ENCODE measurements at regions not wholly inside any gene's neighbourhood (a gene's known extent, or its start where the extent isn't known, plus 50 kb on each side); places are given as distances from the start of the nearest gene placed in this dataset.

DNA sequence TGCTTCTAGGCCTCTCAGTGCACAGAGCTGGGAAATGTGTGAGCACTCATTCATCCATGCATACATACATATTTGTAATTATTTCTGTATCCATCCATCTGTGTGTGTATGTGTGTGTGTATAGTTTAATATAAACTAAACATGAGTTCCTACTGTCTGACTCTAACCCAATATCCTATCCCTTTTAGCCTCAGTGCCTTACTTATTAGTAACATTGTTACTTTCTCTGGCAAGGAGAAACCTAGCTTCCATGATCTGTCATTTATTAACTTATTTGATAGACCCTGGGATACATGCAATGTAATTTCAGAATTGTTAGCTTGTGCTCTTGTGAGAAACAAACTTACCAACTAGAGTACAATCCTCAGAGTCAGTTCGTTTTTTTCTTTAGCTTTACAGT lies 59.0 kb upstream of the WSCD1 start:
- H3K4me3 ChIP-seq (ENCODE audit: low read depth in 1 of 3, low read length in 3 of 3), result no peak overlapping the region
- H3K27ac ChIP-seq (ENCODE audit: low read depth in 1 of 2, low read length in 2 of 2), result no peak overlapping the region
- no peaks in the 10 kb centered on the region for H3K36me3 ChIP-seq (ENCODE audit: control insufficient read depth in 4 of 4, insufficient read depth in 3 of 4, low read depth in 1 of 4, low read length in 3 of 4)
- H3K27me3 ChIP-seq (ENCODE audit: control insufficient read depth in 4 of 4, insufficient read depth in 4 of 4, low read length in 3 of 4), result no peaks in the 10 kb centered on the region
- 35% methylated on average over 1 of the region's 1 CpG for WGBS
- no peak overlapping the region for H3K9ac ChIP-seq (ENCODE audit: low read depth in 1 of 2, low read length in 2 of 2)
- H3K9me3 ChIP-seq (ENCODE audit: control insufficient read depth in 4 of 4, low read length in 3 of 4), result peaks cover 0 to 3% (median 0%) of the 10 kb centered on the region in 4 donors
- H3K4me1 ChIP-seq (ENCODE audit: control insufficient read depth in 4 of 4, insufficient read depth in 4 of 4, low read length in 3 of 4), result no peaks in the 10 kb centered on the region
- no peak for DNase-seq (ENCODE audit: low spot score)
- TF ChIP-seq GABPA (IDR thresholded peaks at IDR 0.05 in 1 of 2, conservative IDR thresholded peaks at IDR 0.05 in 1 of 2) (no peak), RAD21 (IDR thresholded peaks at IDR 0.05) (no peak), YY1 (IDR thresholded peaks at IDR 0.05) (no peak), RXRA (IDR thresholded peaks at IDR 0.05) (no peak), FOXA2 (IDR thresholded peaks at IDR 0.05) (no peak)
- TF ChIP-seq, protein P1, sequence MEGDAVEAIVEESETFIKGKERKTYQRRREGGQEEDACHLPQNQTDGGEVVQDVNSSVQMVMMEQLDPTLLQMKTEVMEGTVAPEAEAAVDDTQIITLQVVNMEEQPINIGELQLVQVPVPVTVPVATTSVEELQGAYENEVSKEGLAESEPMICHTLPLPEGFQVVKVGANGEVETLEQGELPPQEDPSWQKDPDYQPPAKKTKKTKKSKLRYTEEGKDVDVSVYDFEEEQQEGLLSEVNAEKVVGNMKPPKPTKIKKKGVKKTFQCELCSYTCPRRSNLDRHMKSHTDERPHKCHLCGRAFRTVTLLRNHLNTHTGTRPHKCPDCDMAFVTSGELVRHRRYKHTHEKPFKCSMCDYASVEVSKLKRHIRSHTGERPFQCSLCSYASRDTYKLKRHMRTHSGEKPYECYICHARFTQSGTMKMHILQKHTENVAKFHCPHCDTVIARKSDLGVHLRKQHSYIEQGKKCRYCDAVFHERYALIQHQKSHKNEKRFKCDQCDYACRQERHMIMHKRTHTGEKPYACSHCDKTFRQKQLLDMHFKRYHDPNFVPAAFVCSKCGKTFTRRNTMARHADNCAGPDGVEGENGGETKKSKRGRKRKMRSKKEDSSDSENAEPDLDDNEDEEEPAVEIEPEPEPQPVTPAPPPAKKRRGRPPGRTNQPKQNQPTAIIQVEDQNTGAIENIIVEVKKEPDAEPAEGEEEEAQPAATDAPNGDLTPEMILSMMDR (IDR thresholded peaks at IDR 0.05; ENCODE audit: low read depth, low read length, missing input control), result no peak
- TF ChIP-seq, protein P2, sequence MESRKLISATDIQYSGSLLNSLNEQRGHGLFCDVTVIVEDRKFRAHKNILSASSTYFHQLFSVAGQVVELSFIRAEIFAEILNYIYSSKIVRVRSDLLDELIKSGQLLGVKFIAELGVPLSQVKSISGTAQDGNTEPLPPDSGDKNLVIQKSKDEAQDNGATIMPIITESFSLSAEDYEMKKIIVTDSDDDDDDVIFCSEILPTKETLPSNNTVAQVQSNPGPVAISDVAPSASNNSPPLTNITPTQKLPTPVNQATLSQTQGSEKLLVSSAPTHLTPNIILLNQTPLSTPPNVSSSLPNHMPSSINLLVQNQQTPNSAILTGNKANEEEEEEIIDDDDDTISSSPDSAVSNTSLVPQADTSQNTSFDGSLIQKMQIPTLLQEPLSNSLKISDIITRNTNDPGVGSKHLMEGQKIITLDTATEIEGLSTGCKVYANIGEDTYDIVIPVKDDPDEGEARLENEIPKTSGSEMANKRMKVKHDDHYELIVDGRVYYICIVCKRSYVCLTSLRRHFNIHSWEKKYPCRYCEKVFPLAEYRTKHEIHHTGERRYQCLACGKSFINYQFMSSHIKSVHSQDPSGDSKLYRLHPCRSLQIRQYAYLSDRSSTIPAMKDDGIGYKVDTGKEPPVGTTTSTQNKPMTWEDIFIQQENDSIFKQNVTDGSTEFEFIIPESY (IDR thresholded peaks at IDR 0.05), result no peak
- TF ChIP-seq, protein P3, sequence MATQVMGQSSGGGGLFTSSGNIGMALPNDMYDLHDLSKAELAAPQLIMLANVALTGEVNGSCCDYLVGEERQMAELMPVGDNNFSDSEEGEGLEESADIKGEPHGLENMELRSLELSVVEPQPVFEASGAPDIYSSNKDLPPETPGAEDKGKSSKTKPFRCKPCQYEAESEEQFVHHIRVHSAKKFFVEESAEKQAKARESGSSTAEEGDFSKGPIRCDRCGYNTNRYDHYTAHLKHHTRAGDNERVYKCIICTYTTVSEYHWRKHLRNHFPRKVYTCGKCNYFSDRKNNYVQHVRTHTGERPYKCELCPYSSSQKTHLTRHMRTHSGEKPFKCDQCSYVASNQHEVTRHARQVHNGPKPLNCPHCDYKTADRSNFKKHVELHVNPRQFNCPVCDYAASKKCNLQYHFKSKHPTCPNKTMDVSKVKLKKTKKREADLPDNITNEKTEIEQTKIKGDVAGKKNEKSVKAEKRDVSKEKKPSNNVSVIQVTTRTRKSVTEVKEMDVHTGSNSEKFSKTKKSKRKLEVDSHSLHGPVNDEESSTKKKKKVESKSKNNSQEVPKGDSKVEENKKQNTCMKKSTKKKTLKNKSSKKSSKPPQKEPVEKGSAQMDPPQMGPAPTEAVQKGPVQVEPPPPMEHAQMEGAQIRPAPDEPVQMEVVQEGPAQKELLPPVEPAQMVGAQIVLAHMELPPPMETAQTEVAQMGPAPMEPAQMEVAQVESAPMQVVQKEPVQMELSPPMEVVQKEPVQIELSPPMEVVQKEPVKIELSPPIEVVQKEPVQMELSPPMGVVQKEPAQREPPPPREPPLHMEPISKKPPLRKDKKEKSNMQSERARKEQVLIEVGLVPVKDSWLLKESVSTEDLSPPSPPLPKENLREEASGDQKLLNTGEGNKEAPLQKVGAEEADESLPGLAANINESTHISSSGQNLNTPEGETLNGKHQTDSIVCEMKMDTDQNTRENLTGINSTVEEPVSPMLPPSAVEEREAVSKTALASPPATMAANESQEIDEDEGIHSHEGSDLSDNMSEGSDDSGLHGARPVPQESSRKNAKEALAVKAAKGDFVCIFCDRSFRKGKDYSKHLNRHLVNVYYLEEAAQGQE (IDR thresholded peaks at IDR 0.05), result no peak

DNA sequence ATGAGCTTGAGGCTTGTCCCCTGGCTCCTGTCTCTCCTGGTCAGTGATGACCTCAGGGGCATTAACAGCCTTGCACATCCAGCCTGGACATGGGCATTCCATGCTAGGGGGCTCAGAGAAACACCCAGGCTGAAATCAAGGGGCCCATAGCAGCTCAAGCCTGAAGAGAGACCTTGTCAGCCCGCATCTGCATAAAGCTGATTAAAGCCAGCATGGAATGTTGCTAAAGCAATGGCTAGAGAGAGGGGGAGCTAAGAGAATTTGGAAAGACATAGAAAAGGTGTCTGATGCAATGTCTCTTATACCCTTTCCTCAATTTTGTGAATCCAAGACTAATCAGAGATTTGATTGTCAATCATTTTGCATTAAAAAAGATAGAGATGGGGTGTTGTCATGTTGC lies 51.4 kb upstream of the WSCD1 start:
- 74% methylated on average over 1 of the region's 1 CpG for WGBS
- no peaks in the 10 kb centered on the region for H3K36me3 ChIP-seq (ENCODE audit: control insufficient read depth in 4 of 4, insufficient read depth in 3 of 4, low read depth in 1 of 4, low read length in 3 of 4)
- H3K9me3 ChIP-seq (ENCODE audit: control insufficient read depth in 4 of 4, low read length in 3 of 4), result no peaks in the 10 kb centered on the region
- H3K27me3 ChIP-seq (ENCODE audit: control insufficient read depth in 4 of 4, insufficient read depth in 4 of 4, low read length in 3 of 4), result peaks cover 0 to 5% (median 0%) of the 10 kb centered on the region in 4 donors
- H3K4me3 ChIP-seq (ENCODE audit: low read depth in 1 of 3, low read length in 3 of 3), result no peak overlapping the region
- no peak overlapping the region for H3K9ac ChIP-seq (ENCODE audit: low read depth in 1 of 2, low read length in 2 of 2)
- TF ChIP-seq GABPA (IDR thresholded peaks at IDR 0.05 in 1 of 2, conservative IDR thresholded peaks at IDR 0.05 in 1 of 2) (no peak), TAF1 (conservative IDR thresholded peaks at IDR 0.05) (no peak), JUND (IDR thresholded peaks at IDR 0.05) (no peak), RXRA (IDR thresholded peaks at IDR 0.05) (no peak)
- no peak overlapping the region for H3K27ac ChIP-seq (ENCODE audit: low read depth in 1 of 2, low read length in 2 of 2)
- no peaks in the 10 kb centered on the region for H3K4me1 ChIP-seq (ENCODE audit: control insufficient read depth in 4 of 4, insufficient read depth in 4 of 4, low read length in 3 of 4)
- DNase-seq (ENCODE audit: low spot score), result no peak

DNA sequence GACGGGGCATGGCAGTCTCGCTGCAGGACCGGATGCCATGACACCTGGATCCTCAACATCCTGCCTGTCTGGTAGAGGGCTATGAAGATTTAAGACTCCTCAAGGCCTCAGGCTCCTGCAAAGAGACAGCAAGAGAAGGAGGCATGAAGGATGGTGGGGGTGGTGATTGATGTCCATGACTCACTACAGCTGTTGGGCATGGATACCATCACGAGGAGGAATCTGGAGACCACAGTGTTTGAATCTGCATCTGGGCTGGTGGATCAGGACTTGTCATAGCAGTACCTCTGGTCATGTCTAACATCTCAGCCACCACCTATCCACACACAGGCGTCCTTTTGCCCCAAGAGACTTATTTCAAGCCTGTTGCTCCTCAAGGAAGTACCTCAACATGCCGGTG lies 50.2 kb upstream of the WSCD1 start:
- Histone ChIP-seq H3K36me3 (ENCODE audit: control insufficient read depth in 4 of 4, insufficient read depth in 3 of 4, low read depth in 1 of 4, low read length in 3 of 4) (no peaks in the 10 kb centered on the region), H3K27ac (ENCODE audit: low read depth in 1 of 2, low read length in 2 of 2) (no peak overlapping the region)
- TF ChIP-seq, protein P1 (IDR thresholded peaks at IDR 0.05; ENCODE audit: low read depth, low read length, missing input control), result no peak
- no peak for TF ChIP-seq NR2F2 (IDR thresholded peaks at IDR 0.05)
- no peak for TF ChIP-seq RXRA (IDR thresholded peaks at IDR 0.05)
- TF ChIP-seq, protein P4, sequence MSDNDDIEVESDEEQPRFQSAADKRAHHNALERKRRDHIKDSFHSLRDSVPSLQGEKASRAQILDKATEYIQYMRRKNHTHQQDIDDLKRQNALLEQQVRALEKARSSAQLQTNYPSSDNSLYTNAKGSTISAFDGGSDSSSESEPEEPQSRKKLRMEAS (IDR thresholded peaks at IDR 0.05), result no peak
- no peak for TF ChIP-seq EGR1 (IDR thresholded peaks at IDR 0.05; ENCODE audit: low read depth in 2 of 2)
- no peak for TF ChIP-seq HNF4G (IDR thresholded peaks at IDR 0.05)
- no peak for TF ChIP-seq HNF4A (conservative IDR thresholded peaks at IDR 0.05)
- no peak for TF ChIP-seq FOXA2 (IDR thresholded peaks at IDR 0.05)
- TF ChIP-seq GABPA (IDR thresholded peaks at IDR 0.05 in 1 of 2, conservative IDR thresholded peaks at IDR 0.05 in 1 of 2), result no peak
- TF ChIP-seq TAF1 (conservative IDR thresholded peaks at IDR 0.05), result no peak

More for the DNA sequence above, 50.2 kb upstream of the WSCD1 start:
- 81% methylated on average over 6 of the region's 6 CpGs for WGBS
- H3K9me3 ChIP-seq (ENCODE audit: control insufficient read depth in 4 of 4, low read length in 3 of 4), result no peaks in the 10 kb centered on the region
- H3K9ac ChIP-seq (ENCODE audit: low read depth in 1 of 2, low read length in 2 of 2), result no peak overlapping the region
- no peak for DNase-seq (ENCODE audit: low spot score)
- H3K27me3 ChIP-seq (ENCODE audit: control insufficient read depth in 4 of 4, insufficient read depth in 4 of 4, low read length in 3 of 4), result peaks cover 0 to 5% (median 0%) of the 10 kb centered on the region in 4 donors
- H3K4me3 ChIP-seq (ENCODE audit: low read depth in 1 of 3, low read length in 3 of 3), result no peak overlapping the region
- H3K4me1 ChIP-seq (ENCODE audit: control insufficient read depth in 4 of 4, insufficient read depth in 4 of 4, low read length in 3 of 4), result no peaks in the 10 kb centered on the region
